ENCODE measurements at regions not wholly inside any gene's neighbourhood (a gene's known extent, or its start where the extent isn't known, plus 50 kb on each side); places are given as distances from the start of the nearest gene placed in this dataset.

GRCh38 chr7:46071601-46072000 lies 150.5 kb upstream of the IGFBP3 start:
- TF ChIP-seq SIN3A (IDR thresholded peaks at IDR 0.05; ENCODE audit: low read depth, low read length) (no peak), RELB (IDR thresholded peaks at IDR 0.05; ENCODE audit: low read depth) (no peak), PAX8 (IDR thresholded peaks at IDR 0.05) (no peak), RAD51 (IDR thresholded peaks at IDR 0.05) (no peak), ETV6 (conservative IDR thresholded peaks at IDR 0.05 in 1 of 2, IDR thresholded peaks at IDR 0.05 in 1 of 2; ENCODE audit: borderline replicate concordance in 1 of 2, low read depth in 1 of 2) (no peak), BRCA1 (IDR thresholded peaks at IDR 0.05; ENCODE audit: low read depth, low read length) (no peak), GATAD2B (conservative IDR thresholded peaks at IDR 0.05; ENCODE audit: low read depth) (no peak), HCFC1 (IDR thresholded peaks at IDR 0.05; ENCODE audit: low read length) (no peak), ZNF592 (IDR thresholded peaks at IDR 0.05) (no peak), ESRRA (IDR thresholded peaks at IDR 0.05; ENCODE audit: low read length) (no peak), CEBPZ (IDR thresholded peaks at IDR 0.05; ENCODE audit: low read depth, low read length) (no peak), ZNF207 (IDR thresholded peaks at IDR 0.05; ENCODE audit: borderline replicate concordance) (no peak)
- TF ChIP-seq, protein P1, sequence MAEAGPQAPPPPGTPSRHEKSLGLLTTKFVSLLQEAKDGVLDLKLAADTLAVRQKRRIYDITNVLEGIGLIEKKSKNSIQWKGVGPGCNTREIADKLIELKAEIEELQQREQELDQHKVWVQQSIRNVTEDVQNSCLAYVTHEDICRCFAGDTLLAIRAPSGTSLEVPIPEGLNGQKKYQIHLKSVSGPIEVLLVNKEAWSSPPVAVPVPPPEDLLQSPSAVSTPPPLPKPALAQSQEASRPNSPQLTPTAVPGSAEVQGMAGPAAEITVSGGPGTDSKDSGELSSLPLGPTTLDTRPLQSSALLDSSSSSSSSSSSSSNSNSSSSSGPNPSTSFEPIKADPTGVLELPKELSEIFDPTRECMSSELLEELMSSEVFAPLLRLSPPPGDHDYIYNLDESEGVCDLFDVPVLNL (IDR thresholded peaks at IDR 0.05; ENCODE audit: low read depth, low read length) = no peak
- Histone ChIP-seq H3K4me1 (ENCODE audit: control insufficient read depth, insufficient read depth, low read length) (no peaks in the 10 kb centered on the region), H3K36me3 (ENCODE audit: control insufficient read depth in 2 of 2, insufficient read depth in 2 of 2, low read length in 1 of 2) (no peaks in the 10 kb centered on the region), H3K27me3 (replicated peaks in 1 of 2; ENCODE audit: control insufficient read depth in 2 of 2, insufficient read depth in 2 of 2, low read length in 1 of 2) (no peaks in the 10 kb centered on the region), H3K79me2 (ENCODE audit: control insufficient read depth, insufficient read depth, low read length) (no peaks in the 10 kb centered on the region), H3K9ac (ENCODE audit: control insufficient read depth, insufficient read depth, low read length) (no peak overlapping the region), H2AFZ (ENCODE audit: control insufficient read depth, low read depth, low read length) (no peak overlapping the region), H3K9me3 (replicated peaks; ENCODE audit: control insufficient read depth, insufficient read depth, low read length) (no peaks in the 10 kb centered on the region), H4K20me1 (ENCODE audit: control insufficient read depth, insufficient read depth) (no peaks in the 10 kb centered on the region), H3K27ac (ENCODE audit: control insufficient read depth, insufficient read depth) (no peak overlapping the region), H3K4me2 (ENCODE audit: control insufficient read depth, insufficient read depth) (no peak overlapping the region), H3K4me3 (no peak overlapping the region)
- ChIA-PET SMC1A (ENCODE audit: uncharacterized antibody, unreplicated experiment) (interaction anchor here (1.2 to 4.1 kb wide), 6 partner anchors 9 to 67 kb away, joined by 3 to 22 read pairs (median 9); no protein-coding TSS in a partner anchor), CTCF (interaction anchor here (1.0 to 1.5 kb wide), 3 partner anchors 12 to 27 kb away, joined by 3 to 4 read pairs (median 3); no protein-coding TSS in a partner anchor), RAD21 (ENCODE audit: unreplicated experiment) (no interaction called here), POLR2A (no interaction called here)
- 0% methylated on average over 1 of the region's 1 CpG for whole genome bisulfite sequencing (ENCODE audit: insufficient coverage, insufficient replicate concordance, low lambda C conversion rate, missing lambda C conversion rate)
- no peak for DNase-seq (ENCODE audit: low read depth, low spot score)
- BruUV-seq (replicated peaks) = no TSS peak
- ATAC-seq = no peak
- no peak for FAIRE-seq
- intact Hi-C loops (cut with micrococcal nuclease; ENCODE audit: unreplicated experiment) (no loop called here), in situ Hi-C loops (cut with MboI) (no loop called here)
